GM19372 (cell line): ENCODE measurements at regions not wholly inside any gene's neighbourhood (a gene's known extent, or its start where the extent isn't known, plus 50 kb on each side); places are given as distances from the start of the nearest gene placed in this dataset.
A peak's percentile ranks its signal among the peaks of the same experiment; 100 is the strongest.

Experiments
- ATAC-seq: cut with Tn5 transposase; IDR thresholded peaks from one replicate; pipeline ENCODE4 v1.9.1; 2021; ENCODE audit warnings: mild to moderate bottlenecking, low read depth, moderate library complexity; ENCODE audit not compliant: unreplicated experiment

DNA sequence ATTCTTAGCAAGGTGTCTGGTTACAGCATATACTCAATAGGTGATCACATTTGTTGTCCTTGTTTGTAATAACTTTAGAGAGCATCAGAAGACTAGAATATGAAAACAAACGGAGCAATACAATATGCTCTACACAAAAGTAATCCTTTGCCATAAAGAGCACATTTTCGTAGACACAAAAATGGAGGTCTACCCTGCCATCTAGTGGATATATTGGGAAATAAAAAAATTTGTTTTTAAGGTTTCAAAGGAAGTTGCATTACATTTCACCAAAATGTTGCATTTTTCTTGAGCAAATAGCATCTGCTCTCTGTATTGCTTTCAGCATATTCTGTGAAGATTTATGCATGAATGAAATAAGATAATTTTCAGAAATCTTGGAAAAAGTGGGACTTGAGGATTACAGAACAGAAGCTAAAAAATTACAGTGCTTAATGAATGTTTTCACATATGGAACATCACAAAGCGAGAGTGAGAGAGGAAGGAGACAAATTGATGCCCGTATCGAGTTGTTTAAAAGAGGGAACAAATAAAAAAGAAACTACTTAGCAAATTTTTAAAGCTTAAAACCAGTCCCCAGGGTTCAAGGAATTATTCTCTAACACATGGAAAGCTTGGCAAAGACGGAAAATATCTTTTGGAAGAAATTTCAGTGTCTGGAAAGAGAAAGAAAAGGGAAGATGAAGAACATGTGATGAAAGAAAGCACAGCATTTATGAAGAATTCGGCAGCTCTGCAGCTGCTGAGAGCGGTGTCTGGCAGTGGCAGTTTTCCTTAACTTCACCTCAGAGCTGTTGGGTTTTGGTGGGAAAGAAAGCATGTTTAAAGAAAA, 390.1 kb downstream of the ANKRD50 start:
- peak; percentile 68 for ATAC-seq

DNA sequence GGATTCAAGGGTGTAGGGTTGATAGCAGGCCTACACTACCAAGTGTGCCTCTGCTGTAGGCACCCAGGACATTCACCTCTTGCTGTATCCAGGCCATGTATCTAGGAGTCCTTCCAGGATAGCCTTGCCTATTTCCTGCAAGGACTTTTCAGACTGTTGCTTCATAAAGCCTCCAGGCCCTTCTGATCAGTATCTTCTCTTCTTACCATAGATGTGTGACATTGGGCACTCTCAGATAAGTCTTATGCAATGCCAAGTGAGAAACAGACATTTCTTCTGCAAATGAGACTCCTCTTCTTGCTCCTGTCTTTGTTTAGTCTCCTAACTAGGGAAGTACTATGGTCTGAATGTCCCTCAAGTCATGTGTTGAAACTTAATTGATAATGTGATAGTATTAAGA, 386.8 kb downstream of the ANKRD50 start:
- ATAC-seq: no peak

- no peak for ATAC-seq
Observed at GRCh38 chr4:124329134-124329533, 383.4 kb downstream of the ANKRD50 start.

DNA sequence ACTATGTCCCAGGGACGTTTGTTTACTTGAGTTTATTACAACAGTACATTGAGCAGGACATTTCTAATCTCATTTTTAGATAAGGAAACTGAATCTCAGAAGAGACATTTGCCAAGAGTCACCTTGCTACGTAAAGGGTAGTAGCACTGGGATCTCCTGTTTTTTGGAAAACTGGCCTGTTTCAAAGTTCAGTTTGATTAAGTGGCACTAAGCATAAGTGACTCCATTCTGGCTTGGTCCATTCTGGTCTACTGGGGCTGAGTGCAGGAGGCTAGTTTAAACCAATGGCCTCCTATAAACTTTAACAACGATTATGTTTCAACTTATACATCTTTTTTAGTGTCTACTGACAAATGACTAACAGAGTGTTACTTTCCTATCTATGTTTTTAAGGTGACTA, 382.5 kb downstream of the ANKRD50 start:
- ATAC-seq: no peak

GRCh38 chr4:124331781-124332180, 380.8 kb downstream of the ANKRD50 start:
- no peak for ATAC-seq

DNA sequence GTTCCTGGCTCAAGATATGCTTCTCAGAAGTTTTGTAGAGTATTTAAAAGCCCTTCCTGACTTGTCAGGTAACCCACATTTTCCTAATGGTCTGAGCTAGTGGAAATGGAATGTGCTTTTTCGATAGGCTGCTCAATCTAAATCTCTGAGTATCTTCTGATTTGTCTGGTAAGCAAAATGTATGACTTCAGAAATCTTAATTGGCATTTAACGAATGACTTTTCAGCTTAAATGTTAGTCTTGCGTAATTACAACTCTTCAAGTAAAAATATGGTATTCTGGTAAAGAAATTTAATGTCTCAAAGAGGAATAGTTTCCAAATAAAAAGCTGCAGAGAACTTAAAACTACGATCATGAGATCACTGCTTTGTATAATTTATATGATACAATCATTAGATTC, 379.1 kb downstream of the ANKRD50 start:
- ATAC-seq: no peak

DNA sequence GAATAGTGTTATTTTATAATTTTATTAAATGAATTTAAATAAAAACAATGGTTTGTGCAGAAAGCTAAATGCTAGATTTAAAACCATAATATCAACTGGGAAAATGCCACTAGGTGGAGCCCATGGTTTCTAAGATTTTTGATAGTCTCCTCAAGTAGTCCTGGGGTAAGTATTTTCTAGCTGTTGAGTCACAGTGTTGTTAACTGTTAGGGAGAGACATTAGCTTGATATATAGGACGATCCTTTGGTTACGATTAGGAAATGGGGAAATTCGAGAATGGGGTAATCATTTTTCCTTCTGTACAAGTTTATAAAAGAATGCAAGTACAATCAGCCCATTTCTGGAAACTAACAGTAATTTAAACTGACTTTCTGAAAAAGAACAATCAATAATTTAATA, 378.4 kb downstream of the ANKRD50 start:
- no peak for ATAC-seq

DNA sequence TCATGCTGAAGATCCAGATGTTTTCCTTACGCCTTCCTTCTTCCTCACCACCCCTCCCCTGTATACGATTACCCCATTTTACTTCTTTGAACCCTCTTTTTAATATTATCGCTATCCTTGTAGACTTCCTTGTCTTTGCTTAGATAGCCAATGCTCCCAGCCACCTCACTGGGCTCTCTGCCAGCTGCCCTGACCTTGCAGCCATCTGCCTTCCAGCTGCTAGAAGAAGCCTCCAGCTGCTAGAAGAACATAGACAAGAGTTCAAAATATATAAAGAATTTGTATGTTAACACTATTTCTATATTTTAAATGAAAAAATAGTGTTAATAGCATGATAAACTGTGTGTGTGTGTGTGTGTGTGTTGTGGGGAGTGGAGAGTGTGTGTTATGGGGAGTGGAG, 374.7 kb downstream of the ANKRD50 start:
- ATAC-seq: no peak

DNA sequence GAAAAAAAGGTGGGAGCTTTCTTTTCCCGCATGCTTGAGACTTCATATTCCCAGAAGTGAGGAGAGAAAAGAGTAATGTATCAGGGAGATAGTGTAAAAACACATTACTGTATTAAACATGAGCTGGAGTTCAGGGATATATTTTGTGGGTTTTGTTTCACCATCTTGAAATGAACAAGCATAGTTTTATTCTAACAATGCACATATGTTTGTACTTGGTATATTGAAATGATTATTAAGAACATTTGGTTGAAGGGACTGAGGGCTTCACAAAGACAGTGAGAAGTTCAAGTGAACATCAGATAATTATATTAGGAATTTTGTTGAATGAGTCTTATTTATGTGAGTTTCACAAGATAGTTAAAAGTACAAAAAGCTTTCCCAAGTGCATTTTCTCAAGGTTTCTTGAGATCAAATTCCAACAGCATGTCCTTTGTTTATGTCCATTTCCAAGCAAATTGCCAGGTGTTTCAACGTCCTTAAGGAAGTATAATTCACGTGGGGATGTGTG, 368.8 kb downstream of the ANKRD50 start:
- ATAC-seq: no peak

- no peak for ATAC-seq
Observed at GRCh38 chr4:124372916-124373315, 339.6 kb downstream of the ANKRD50 start.

GRCh38 chr4:124386163-124386562, 326.4 kb downstream of the ANKRD50 start:
- ATAC-seq: no peak

DNA sequence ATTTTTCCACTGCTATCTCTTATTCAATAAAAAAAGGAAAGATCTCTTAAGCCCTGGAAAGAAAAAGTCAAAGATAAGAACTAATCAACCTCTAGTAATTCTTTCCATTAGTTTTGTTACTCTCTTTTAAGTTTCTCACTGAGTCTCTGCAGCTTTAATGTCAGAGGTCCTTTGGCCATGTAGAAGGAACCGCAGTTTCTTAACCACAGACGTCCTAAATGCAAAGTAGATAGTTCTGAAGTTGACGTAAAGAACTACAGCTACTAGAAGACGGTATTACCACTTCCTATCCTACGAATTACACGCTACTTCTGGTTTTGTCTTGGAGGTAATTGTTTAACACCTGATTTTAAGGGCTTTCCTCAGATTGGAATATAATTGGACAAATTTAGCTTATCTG, 325.9 kb downstream of the ANKRD50 start:
- ATAC-seq: no peak

DNA sequence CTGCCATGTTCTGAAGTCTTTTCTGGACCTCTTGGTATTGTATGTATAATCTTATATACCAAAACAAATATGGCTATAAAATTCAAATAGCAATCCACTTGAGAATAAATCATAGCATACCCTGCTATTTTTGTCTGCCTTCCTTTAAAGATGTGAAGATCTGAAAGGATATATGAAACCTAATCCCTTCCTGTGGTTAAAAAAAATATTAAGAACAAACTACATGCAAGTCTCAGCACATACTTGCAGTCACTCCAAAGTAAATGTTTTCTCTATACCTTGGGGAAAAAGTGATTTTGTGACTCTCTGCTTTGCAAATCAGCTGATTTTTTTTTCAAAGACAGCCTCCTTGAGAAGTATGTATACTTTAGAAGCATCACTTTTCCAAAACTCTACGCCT, 322.9 kb downstream of the ANKRD50 start:
- ATAC-seq: no peak

DNA sequence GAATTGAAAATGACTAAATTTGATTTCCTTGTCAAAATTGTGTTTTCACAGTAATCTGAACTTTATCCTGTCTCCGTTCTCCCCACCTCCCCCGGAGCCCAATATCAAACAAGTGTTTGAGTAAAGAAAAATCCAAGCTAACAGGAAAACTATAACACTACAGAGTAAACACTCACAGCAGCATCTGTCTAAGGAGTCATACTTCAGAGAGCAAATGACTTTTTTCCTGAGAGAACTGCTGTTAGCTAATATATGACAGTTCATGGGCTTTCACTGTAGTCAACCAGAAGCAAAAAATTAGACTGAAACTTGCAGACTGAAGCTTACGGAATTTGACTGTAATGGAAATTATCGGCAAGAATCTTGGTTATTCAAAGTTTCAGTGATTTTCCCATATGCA, 321.7 kb downstream of the ANKRD50 start:
- no peak for ATAC-seq

GRCh38 chr4:124396333-124396732, 316.2 kb downstream of the ANKRD50 start:
- ATAC-seq: no peak

GRCh38 chr4:124401606-124402005, 310.9 kb downstream of the ANKRD50 start:
- ATAC-seq: no peak

DNA sequence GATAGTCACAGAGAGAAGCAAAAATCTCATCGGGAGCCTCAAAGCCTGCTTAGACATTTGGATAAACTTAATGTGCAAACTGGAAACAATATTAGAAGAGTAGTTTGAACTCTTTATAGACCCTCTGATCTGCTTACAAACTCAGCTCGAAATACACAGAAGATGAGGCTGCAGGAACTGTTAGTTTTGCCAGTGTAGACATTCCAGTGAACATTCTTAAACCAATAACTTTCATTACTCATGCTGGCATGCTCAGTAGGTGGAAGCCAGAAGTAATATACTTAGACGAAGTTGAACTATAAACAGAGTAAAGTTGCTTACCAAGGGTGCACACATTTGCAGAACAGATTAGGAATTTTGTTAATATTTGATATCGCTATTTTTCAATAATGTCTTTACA, 303.5 kb downstream of the ANKRD50 start:
- no peak for ATAC-seq

DNA sequence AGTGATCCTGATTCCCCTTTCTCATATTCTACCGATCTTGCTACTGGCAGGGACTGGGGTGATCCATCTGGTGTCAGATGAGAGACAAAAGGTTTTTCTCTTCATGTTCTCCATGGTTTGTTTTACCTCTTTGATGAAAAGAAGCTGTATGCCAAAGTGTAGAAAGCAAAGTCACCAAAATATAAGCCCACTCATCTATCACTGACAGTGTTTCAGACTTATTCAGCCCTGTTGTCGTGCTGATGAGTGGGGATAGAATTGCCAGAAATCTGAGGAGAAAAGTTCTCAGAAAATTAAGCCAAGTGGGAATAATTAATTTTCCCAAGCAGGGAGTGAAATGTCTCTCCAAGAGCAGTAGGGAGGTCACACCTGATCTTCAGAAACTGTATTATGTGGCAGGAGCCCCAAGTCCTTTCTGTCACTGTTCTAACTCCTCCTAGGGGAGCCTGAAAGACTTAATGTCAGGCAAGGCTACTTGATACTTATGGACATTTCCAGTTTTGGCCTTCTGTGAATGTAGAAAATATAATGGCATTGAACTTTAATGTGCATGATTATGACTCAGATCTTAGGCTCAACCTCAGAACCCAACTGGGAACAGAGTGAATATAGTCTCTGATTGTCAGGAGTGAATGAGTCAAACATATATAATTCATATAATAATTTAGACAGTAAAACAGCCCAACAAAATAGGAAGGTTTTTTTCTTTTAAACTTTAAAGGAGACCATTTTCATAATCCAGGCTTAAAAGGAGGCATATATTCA, 298.1 kb downstream of the ANKRD50 start:
- no peak for ATAC-seq

DNA sequence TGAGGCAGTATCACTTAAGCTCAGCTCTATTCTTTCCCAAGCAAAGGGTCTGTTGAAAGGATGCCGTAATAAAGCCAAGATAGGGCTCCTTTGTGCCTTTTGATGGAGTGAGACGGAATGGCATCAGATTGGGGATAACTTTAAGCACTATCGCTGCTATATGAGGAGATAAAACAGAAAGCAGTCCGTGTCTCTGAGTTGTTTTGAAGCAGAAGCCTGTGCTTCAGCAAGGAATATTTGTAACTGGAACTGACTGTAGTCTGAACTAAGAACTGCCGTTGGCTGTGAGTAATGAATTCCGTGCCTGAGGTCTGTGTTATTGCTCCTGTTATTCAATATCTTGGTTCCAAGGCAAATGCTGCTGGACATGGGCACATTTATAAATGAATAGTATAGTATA, 297.4 kb downstream of the ANKRD50 start:
- ATAC-seq: no peak

- ATAC-seq: no peak
Observed at GRCh38 chr4:124417371-124417770, 295.2 kb downstream of the ANKRD50 start.

DNA sequence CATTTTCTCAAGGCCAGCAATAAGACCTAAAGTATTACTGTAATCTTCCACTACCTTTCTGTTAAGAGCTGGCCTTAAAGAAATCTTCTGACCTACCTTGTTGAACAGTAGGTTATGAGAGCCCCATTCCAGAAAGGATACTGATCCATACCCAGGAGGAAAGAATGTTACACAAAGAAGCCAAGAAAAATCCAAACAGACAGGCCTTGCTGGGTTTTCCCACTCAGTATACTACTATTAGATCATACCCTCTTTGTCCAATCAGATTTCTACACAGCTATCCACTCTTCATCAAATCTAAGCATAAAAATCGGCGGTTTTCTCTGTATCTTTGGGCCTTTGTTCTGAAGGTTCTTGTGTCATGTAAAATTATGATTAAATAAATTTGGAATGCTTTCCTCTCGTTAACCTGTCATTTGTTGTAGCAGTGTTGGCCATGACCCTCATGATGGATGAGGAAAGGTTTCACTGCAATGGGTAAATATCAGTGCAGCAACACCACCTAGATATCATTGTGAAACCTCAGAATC, 292.3 kb downstream of the ANKRD50 start:
- ATAC-seq: no peak
